Hepatocyte (in vitro differentiated cells): ENCODE measurements at regions not wholly inside any gene's neighbourhood (a gene's known extent, or its start where the extent isn't known, plus 50 kb on each side); places are given as distances from the start of the nearest gene placed in this dataset.

Experiments used
- DNase-seq: peaks from one replicate; pipeline ENCODE4 v3.0.0-alpha.2; 2016; ENCODE audit warnings: low spot score
- H2AFZ ChIP-seq: fragments of 200-600 bp; sonication (generic); 2 replicates; pipeline ENCODE4 v1.6.0; 2016; ENCODE audit warnings: antibody characterized with exemption, mild to moderate bottlenecking
- H3K27ac ChIP-seq: fragments of 200-600 bp; sonication (generic); 2 replicates; pipeline ENCODE4 v1.5.1; 2016; ENCODE audit warnings: mild to moderate bottlenecking
- H3K27me3 ChIP-seq: fragments of 200-600 bp; sonication (generic); 2 replicates; pipeline ENCODE4 v1.6.1; 2016
- H3K36me3 ChIP-seq: fragments of 200-600 bp; sonication (generic); replicated peaks from 2 replicates; pipeline ENCODE4 v1.5.1; 2016; ENCODE audit warnings: low read depth; ENCODE audit not compliant: insufficient read depth
- H3K4me1 ChIP-seq: fragments of 200-600 bp; sonication (generic); 2 replicates; pipeline ENCODE4 v1.5.1; 2016; ENCODE audit warnings: mild to moderate bottlenecking, moderate library complexity; ENCODE audit not compliant: insufficient read depth
- H3K4me2 ChIP-seq: fragments of 200-600 bp; sonication (generic); 2 replicates; pipeline ENCODE4 v1.6.0; 2016
- H3K4me3 ChIP-seq: fragments of 200-600 bp; sonication (generic); 2 replicates; pipeline ENCODE4 v1.5.1; 2016; ENCODE audit warnings: mild to moderate bottlenecking
- H3K79me2 ChIP-seq: fragments of 200-600 bp; sonication (generic); 2 replicates; pipeline ENCODE4 v1.6.0; 2017; ENCODE audit warnings: mild to moderate bottlenecking
- H3K9me2 ChIP-seq: fragments of 200-600 bp; sonication (generic); replicated peaks from 2 replicates; pipeline ENCODE4 v1.6.0; 2017; ENCODE audit warnings: mild to moderate bottlenecking; ENCODE audit not compliant: insufficient read depth
- H3K9me3 ChIP-seq: fragments of 200-600 bp; sonication (generic); 2 replicates; pipeline ENCODE4 v1.5.1; 2016; ENCODE audit warnings: low read depth, mild to moderate bottlenecking
- H4K20me1 ChIP-seq: fragments of 200-600 bp; sonication (generic); 2 replicates; pipeline ENCODE4 v1.6.0; 2016; ENCODE audit warnings: mild to moderate bottlenecking; ENCODE audit not compliant: insufficient read depth, poor library complexity, severe bottlenecking
- CTCF ChIP-seq: fragments of 200-600 bp; sonication (generic); IDR thresholded peaks from 2 replicates; pipeline ENCODE4 v1.5.1; 2016; ENCODE audit warnings: antibody characterized with exemption, mild to moderate bottlenecking; ENCODE audit not compliant: poor library complexity
- EZH2 ChIP-seq: fragments of 200-600 bp; sonication (generic); IDR thresholded peaks from 2 replicates; pipeline ENCODE4 v1.6.1; 2016; ENCODE audit warnings: antibody characterized with exemption, mild to moderate bottlenecking, borderline replicate concordance
- EZH2phosphoT487 ChIP-seq: fragments of 200-600 bp; sonication (generic); IDR thresholded peaks from one replicate; pipeline ENCODE4 v1.6.1; 2018; ENCODE audit warnings: antibody characterized with exemption, mild to moderate bottlenecking, low read depth, moderate library complexity; ENCODE audit not compliant: unreplicated experiment, severe bottlenecking
- WGBS: methylation state at CpG from one replicate; pipeline ENCODE4 v1.1.6; 2016; ENCODE audit warnings: low lambda C conversion rate; ENCODE audit errors: missing lambda C conversion rate; 5-methylcytosine and 5-hydroxymethylcytosine counted together

- H3K36me3 ChIP-seq, result no peaks in the 10 kb centered on the region
- H3K4me1 ChIP-seq, result no peaks in the 10 kb centered on the region
- H2AFZ ChIP-seq, result no peak overlapping the region
- 79% methylated on average over 13 of the region's 16 CpGs for WGBS
- DNase-seq, result no peak
- H3K9me2 ChIP-seq, result no peaks in the 10 kb centered on the region
- no peak overlapping the region for H3K4me3 ChIP-seq
- no peaks in the 10 kb centered on the region for H3K9me3 ChIP-seq
- H3K4me2 ChIP-seq, result no peak overlapping the region
- no peak overlapping the region for H3K27ac ChIP-seq
- no peaks in the 10 kb centered on the region for H4K20me1 ChIP-seq
- TF ChIP-seq EZH2, result no peak
- no peak for TF ChIP-seq CTCF
- no peaks in the 10 kb centered on the region for H3K79me2 ChIP-seq
- no peaks in the 10 kb centered on the region for H3K27me3 ChIP-seq
Observed at GRCh38 chr11:134558916-134559601, 147.0 kb upstream of the B3GAT1 start.

GRCh38 chr11:134558258-134558835, 146.3 kb upstream of the B3GAT1 start:
- DNase-seq, result no peak
- H4K20me1 ChIP-seq, result no peaks in the 10 kb centered on the region
- H3K27ac ChIP-seq, result no peak overlapping the region
- no peaks in the 10 kb centered on the region for H3K27me3 ChIP-seq
- 94% methylated on average over 4 of the region's 4 CpGs for WGBS
- H3K4me1 ChIP-seq, result no peaks in the 10 kb centered on the region
- H3K9me3 ChIP-seq, result no peaks in the 10 kb centered on the region
- no peak for TF ChIP-seq EZH2
- TF ChIP-seq CTCF, result no peak
- TF ChIP-seq EZH2phosphoT487, result no peak
- no peaks in the 10 kb centered on the region for H3K36me3 ChIP-seq
- no peaks in the 10 kb centered on the region for H3K79me2 ChIP-seq
- H3K4me3 ChIP-seq, result no peak overlapping the region
- H3K9me2 ChIP-seq, result no peaks in the 10 kb centered on the region
- no peak overlapping the region for H3K4me2 ChIP-seq
- H2AFZ ChIP-seq, result no peak overlapping the region

- H3K4me2 ChIP-seq, result no peak overlapping the region
- H3K9me2 ChIP-seq, result no peaks in the 10 kb centered on the region
- no peak overlapping the region for H3K27ac ChIP-seq
- H3K79me2 ChIP-seq, result no peaks in the 10 kb centered on the region
- no peaks in the 10 kb centered on the region for H3K4me1 ChIP-seq
- TF ChIP-seq EZH2phosphoT487 (no peak), CTCF (no peak), EZH2 (no peak)
- H3K4me3 ChIP-seq, result no peak overlapping the region
- H3K36me3 ChIP-seq, result no peaks in the 10 kb centered on the region
- H4K20me1 ChIP-seq, result no peaks in the 10 kb centered on the region
- DNase-seq, result no peak
- no peaks in the 10 kb centered on the region for H3K9me3 ChIP-seq
- H2AFZ ChIP-seq, result no peak overlapping the region
- 84% methylated on average over 6 of the region's 6 CpGs for WGBS
- H3K27me3 ChIP-seq, result no peaks in the 10 kb centered on the region
Observed at GRCh38 chr11:134557571-134558257, 145.7 kb upstream of the B3GAT1 start.
